ENCODE measurements at regions not wholly inside any gene's neighbourhood (a gene's known extent, or its start where the extent isn't known, plus 50 kb on each side); places are given as distances from the start of the nearest gene placed in this dataset.

GRCh38 chr15:47395076-47395475, 322.2 kb upstream of the SEMA6D start:
- DNase-seq, result no peak

GRCh38 chr15:47397655-47398054, 319.6 kb upstream of the SEMA6D start:
- no peak for DNase-seq

- no peak for DNase-seq
Observed at GRCh38 chr15:47398132-47398531, 319.2 kb upstream of the SEMA6D start.

GRCh38 chr15:47398594-47398993, 318.7 kb upstream of the SEMA6D start:
- DNase-seq, result no peak

- no peak for DNase-seq
Observed at GRCh38 chr15:47399100-47399499, 318.2 kb upstream of the SEMA6D start.

- no peak for DNase-seq
Observed at GRCh38 chr15:47400603-47401002, 316.7 kb upstream of the SEMA6D start.

- DNase-seq, result no peak
Observed at GRCh38 chr15:47401427-47401826, 315.9 kb upstream of the SEMA6D start.

GRCh38 chr15:47402829-47403228, 314.5 kb upstream of the SEMA6D start:
- DNase-seq, result no peak

- DNase-seq, result no peak
Observed at GRCh38 chr15:47404877-47405276, 312.4 kb upstream of the SEMA6D start.

GRCh38 chr15:47405365-47406162, 311.7 kb upstream of the SEMA6D start:
- no peak for DNase-seq

GRCh38 chr15:47407692-47408091, 309.6 kb upstream of the SEMA6D start:
- no peak for DNase-seq

GRCh38 chr15:47409038-47409437, 308.3 kb upstream of the SEMA6D start:
- DNase-seq, result no peak

- DNase-seq, result no peak
Observed at GRCh38 chr15:47409600-47409999, 307.7 kb upstream of the SEMA6D start.

- no peak for DNase-seq
Observed at GRCh38 chr15:47410247-47410646, 307.1 kb upstream of the SEMA6D start.

- no peak for DNase-seq
Observed at GRCh38 chr15:47411733-47412132, 305.6 kb upstream of the SEMA6D start.

GRCh38 chr15:47412136-47412535, 305.2 kb upstream of the SEMA6D start:
- DNase-seq, result no peak

GRCh38 chr15:47412802-47413201, 304.5 kb upstream of the SEMA6D start:
- DNase-seq, result no peak

GRCh38 chr15:47414207-47414606, 303.1 kb upstream of the SEMA6D start:
- no peak for DNase-seq

GRCh38 chr15:47415539-47415971, 301.8 kb upstream of the SEMA6D start:
- DNase-seq, result peak in 1 of 2 experiments; percentile 11

GRCh38 chr15:47422881-47423665, 294.2 kb upstream of the SEMA6D start:
- no peak for DNase-seq

- DNase-seq, result no peak
Observed at GRCh38 chr15:47427463-47427862, 289.8 kb upstream of the SEMA6D start.

- no peak for DNase-seq
Observed at GRCh38 chr15:47429376-47429775, 287.9 kb upstream of the SEMA6D start.

GRCh38 chr15:47431501-47431900, 285.8 kb upstream of the SEMA6D start:
- DNase-seq, result no peak

- no peak for DNase-seq
Observed at GRCh38 chr15:47432826-47433225, 284.5 kb upstream of the SEMA6D start.
